GM18502 (cell line): ENCODE measurements at regions not wholly inside any gene's neighbourhood (a gene's known extent, or its start where the extent isn't known, plus 50 kb on each side); places are given as distances from the start of the nearest gene placed in this dataset.
"Not testable (repeated sequence)": the region's sequence is repeated elsewhere in the genome, so short reads cannot be mapped to it uniquely, and the experiment has no call there.

ENCODE experiments used
- ATAC-seq: cut with Tn5 transposase; IDR thresholded peaks from one replicate; pipeline ENCODE4 v1.9.1; 2021; ENCODE audit warnings: mild to moderate bottlenecking; ENCODE audit not compliant: unreplicated experiment, poor library complexity

DNA sequence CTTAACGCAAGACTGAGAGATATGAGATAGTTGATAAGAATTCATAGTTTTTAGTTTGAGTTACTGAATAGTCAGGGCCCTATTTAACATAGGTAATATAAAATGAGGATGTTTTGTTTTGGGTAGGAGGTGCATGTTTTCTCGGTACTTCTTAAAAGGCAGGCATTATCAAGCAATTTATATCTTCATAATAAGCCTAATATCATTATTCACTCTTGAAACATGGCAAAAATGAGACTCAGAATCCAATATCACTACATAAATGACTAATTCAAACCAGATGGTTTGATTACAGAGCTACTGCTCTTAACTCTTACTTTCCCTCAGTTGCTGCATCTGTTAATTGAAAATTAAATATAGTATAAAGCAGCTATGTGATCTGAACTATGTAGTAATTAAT, 2038.7 kb downstream of the EFNA5 start:
- ATAC-seq = no peak

DNA sequence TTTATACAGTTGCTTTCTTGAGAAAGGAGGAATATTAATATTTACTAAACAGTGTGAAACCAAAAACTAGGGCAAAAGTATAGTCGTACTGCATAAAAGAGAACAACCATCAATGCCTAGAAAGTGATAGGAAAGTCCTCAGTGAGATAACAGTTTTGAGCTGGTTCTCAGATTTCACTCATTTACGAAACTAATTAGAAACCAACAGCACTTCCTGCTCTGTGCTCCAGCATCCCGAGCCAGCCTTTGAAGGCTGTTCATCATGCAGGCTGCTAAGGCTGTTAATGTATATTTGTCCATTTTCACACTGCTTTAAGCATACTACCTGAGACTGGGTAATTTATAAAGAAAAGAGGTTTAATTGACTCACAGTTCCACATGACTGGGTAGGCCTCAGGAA, 2039.9 kb downstream of the EFNA5 start:
- ATAC-seq = no peak

DNA sequence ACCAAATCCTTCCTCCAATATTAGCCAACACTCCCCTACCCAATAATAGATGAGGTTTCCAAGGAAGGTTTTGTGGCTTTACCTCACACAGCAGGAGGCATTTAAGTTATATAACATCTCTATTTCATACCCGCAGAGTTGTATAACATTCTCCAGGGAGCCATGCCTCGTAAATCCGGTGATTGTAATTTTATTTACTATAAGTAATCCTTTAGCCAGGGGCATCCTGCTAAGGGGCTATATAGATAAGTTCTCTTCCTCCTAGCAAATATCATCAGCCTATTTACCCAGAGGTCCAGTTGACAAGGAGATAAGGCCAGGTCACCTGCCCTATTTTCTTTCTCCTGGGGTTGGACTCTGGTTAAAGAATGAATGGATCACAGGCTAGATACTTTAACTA, 2051.0 kb downstream of the EFNA5 start:
- ATAC-seq = no peak

DNA sequence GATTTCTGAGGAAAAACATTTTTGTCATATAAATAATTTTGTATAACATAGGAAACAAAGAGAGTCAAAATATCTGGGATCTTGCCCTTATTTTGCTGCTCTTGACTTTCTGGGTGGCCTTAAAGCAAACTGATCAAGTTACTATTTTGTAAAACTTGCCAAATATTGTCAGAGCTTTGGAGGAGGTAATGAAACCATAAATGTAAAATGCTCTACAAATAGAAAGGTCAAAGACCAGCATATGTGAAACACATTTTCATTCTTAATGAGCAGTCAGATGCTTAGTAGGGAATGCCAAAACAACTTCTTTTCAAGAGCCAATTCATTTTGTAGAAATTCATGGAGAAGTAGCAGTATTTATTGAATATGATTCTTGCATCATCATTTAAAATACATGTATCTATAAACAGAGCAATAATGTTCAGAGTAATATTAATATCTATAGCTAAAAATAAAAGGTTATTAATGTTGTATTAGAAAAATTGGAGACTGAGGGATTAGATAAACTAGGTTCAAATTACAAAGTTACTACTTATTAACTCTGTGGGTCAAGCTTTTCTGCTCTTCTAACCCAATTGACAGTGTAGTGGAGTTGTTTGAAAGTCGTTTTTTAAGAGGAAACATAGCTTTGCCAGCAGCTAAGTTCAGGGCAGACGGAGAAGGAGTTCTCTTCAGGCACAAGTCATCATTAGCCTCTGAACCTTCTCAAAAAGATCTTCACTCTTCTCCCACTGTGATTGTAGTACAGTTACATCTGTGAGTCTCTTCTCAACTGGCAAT, 2053.1 kb downstream of the EFNA5 start:
- no peak for ATAC-seq

DNA sequence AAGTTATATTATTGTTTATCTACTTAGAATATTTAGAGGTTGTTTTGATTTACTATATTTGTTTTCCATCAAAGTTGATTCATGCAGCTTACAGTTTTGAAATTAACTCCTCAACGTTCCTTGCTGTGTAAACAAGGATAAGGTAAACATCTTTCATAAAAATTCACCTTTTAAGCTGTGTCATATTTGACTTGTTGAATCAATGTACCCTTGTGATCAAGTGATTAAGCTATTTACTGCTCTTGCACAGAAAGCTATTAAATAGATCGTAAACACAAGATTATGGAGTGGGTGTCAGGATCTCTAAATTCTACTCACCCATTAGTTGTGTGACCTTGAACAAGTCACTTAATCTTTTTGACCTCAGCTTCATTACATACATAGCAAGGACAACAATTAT, 2054.0 kb upstream of the NUDT12 start:
- ATAC-seq = no peak

DNA sequence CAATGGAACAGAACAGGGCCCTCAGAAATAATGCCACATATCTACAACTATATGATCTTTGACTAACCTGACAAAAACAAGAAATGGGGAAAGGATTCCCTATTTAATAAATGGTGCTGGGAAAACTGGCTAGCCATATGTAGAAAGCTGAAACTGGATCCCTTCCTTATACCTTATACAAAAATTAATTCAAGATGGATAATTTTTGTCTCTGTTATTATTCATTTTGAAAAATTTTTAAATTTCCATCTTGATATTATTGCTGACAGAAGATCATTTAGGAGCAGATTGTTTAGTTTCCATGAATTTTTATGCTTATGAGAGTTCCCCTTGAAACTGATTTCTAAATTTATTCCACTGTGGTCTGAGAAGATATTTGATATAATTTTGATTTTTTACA, 2039.8 kb upstream of the NUDT12 start:
- not testable (repeated sequence) for ATAC-seq

DNA sequence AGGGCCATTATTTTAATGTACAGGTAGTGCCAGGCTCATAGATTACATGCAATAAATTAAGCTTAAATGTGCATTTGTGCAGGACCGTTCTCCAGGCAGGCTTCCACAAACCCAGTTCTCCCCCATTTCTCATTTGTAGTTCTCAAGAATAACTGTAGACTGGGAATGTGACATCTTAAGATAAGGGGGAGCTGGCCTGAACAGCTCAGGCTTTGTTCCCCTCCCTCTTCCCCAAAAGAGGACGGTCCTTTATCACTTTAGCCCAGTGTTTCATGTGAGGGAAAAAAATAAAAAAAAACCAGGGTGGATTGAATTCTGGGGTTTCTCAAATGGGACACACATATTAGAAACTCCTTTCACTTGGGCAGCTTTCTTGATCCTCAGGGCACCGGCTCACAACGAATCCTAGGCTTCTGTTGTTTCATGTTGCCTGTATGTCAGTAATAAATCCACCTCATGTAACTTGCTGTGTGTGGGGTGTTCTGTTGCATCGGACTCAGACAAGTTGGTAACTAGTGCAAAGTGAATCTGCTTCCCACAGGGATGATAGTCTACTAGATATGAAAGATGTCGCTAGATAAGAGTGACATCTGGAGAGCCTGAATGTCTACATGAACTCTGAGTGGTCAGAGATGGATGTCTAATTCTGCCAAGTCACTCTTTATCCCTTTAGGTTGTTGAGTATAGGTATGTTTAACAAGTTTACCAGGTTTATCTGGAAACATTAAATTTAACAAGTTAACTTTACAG, 2030.6 kb upstream of the NUDT12 start:
- ATAC-seq = no peak

DNA sequence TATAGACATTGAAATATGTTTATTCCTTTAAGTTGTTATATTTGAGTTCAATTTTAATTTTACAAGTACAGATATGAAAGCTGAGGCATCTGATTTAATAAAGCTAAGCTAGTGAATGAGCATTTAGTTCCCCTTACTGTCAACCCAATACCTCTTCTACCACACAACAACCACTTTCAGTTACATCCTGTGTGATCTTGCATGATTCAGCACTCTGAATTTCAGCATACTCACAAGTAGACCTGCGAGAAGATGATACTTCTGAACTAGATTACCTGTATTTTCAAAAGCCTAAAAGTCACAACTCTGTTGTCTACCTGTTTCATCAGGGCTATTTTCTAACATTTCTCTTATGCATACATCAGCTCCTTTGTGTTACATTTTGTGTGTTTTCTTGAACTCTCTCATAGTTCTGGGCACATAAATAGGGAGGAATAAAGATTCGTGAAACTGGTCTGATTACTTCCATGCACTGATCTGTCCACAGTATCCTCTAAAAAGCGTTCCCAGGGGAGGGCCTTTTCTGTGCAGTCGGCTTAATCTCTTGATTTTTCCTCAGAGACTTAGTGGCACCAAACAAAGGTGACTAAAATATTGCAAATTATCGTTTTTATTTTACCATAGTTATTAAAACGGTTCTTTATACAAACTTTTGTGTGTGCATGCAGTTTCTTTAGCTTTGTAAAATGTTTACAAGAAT, 2025.5 kb upstream of the NUDT12 start:
- no peak for ATAC-seq

DNA sequence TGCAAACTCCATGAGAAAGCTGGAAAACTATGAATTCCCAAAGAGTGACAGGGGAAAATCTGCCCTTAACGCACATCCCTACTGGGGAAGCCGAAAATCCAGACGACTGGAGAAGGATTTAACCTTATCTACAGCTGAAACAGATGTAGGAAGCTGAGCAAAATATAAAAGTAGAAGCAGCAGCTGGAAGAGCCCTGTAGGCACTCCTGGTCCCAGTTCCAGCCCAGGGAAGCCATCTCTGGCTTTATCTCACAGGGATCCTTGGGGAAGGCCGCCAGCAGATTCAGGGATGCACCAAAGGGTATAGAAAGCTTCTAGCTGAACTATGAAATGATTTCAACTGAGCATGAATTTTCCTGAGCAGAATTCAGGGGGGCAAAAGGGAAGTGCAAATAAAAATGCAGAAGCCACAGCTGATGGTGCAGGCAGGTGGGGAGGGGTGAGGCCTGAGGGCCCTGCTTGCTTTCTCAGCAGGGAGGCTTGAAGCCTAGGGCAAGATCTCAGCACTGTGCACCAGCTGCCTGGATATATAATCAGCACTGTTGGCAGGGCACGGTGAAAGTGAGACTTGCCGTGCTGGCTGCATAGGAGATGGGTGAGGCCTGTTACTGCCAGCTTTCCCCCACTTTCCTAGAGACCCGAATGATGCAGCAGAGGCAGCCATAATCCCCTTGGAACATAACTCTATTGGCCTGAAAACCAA, 2019.5 kb upstream of the NUDT12 start:
- ATAC-seq = no peak

DNA sequence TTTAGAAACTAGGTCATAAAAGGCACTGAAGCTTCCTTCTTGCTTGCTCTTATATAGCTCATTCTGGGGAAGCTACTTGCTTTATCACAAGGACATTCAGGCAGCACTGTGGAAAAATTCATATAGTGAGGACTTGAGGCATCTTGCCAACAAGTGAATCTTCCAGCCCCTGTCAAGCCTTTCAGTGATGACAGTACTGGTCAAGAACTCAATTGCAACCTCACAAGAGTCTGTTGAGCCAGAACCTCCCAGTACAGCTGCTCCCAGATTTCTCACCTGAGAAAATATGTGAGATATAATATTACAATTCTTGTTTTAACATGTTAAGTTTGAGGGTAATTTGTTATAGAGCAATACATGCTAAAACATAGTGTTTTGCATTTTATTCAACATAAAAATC, 2011.0 kb upstream of the NUDT12 start:
- ATAC-seq = no peak

DNA sequence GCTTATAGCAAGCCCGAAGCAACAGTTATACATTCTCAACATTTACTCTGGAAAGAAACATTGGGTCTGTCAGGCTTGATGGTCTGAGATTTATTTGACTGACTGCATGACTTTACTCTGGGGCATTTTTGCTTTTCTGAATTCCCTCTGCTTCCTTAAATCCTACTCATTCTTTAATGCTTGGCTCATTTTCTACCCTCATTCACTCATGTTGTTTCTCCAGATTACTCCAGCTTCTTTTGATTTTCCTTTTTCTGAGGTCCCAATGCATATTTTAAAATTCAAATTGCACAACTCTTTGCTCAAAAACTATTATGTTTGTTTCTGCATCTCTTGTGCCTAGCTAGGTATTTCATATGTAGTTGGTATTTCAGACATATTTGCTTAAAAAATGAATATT, 2002.9 kb upstream of the NUDT12 start:
- no peak for ATAC-seq

DNA sequence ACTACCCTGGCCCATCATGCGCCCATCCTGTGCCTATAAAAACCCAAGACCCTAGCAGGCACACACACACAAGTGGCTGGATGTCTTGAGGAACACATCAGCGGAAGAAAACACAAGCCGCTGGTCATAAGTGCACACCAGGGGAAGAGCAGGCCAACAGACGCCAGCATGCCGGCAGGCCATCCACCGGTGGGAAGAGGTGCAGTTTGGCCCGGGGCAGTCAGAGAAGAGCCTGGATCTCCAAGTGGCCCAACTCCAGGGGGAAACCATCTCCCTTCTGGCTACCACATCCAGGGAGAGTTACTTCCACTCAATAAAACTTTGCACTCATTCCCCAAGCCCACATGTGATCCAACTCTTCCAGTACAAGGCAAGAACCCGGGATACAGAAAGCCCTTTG, 2001.3 kb upstream of the NUDT12 start:
- ATAC-seq = no peak

DNA sequence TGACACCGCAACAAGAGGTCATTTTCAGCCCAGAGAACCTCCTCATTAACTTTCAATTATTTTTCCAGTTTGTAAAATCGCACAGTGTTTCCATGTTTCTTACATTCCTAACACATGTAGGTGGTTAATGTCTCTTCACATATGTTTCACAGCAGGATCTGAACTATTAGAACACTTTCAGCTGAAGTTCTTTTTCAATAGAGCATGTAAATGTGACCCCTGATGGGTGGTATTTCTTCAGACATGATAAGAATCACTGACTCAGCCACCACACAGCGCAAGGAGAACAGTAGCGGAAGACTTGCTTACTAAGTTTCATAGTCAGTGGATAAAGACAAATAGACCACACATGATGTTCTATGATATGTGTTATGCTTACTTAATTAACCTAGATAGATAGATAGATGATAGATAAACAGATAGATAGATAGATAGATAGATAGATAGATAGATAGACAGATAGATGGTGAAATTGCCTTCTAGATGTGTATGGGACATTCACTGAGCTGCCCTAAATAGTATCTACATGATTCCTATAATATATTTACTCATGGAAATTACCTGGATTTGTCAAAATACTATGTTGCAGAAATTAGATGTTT, 1992.1 kb upstream of the NUDT12 start:
- ATAC-seq = no peak

DNA sequence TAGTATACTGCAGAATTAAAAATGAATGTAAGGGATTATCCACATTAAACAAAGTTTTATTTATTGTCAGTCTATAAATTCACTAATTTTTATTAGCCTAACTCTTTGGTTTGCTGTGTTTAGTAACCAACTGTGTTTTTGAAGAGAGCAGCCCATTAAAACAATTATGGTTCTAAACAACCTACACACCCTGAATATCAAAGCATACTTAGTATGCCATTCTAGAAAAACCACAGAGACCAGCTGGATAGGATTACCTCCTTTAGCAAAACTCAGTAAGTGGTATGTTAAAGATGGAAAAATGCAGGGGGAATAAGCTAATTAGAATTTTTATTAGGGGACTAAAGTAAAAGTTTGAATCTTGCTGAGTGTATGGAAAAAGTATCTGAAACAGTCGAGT, 1981.7 kb upstream of the NUDT12 start:
- no peak for ATAC-seq

DNA sequence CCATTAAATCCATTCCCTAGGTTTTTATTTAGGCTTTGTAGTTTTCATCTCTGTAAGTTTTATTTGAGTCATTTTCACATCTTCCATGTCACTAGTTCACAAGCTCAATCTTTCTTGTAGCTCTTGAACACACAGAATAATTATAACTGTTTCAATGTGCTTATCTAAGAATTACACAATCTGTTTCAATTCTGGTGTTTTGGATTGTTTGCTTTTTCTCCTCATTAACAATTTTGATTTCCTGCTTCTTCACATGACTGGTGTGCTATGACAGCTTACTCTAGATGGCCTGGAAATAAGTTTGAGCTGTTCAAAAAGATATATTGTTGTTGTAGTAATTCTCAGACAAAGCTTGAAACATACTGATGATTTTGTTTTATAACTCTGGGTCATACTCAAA, 1974.1 kb upstream of the NUDT12 start:
- ATAC-seq = no peak

DNA sequence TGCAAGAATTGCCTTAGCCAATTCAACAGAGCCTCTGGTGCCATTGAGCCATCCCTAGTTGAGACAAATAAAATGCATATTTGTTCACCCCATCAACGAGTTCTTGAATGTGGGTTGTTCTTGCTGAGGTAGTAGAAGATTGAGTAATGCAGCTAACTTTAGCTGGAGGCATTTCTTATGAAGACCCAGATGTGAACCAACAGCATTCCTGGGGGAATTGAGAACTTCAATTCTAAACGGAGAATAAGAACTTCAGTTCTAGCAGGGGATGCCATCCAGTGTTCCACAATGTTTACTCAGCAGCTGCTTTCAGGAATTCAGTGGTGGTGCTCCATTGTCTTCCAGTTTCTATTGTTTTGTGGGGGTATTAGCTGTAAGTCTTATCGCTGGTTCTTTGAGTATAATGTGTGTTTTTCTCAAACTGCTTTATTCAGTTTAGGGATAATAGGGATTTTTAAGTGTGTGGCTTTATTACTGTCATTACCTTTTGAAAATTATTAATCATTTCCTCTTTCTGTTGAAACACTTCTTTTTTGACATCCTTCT, 1968.2 kb upstream of the NUDT12 start:
- no peak for ATAC-seq

DNA sequence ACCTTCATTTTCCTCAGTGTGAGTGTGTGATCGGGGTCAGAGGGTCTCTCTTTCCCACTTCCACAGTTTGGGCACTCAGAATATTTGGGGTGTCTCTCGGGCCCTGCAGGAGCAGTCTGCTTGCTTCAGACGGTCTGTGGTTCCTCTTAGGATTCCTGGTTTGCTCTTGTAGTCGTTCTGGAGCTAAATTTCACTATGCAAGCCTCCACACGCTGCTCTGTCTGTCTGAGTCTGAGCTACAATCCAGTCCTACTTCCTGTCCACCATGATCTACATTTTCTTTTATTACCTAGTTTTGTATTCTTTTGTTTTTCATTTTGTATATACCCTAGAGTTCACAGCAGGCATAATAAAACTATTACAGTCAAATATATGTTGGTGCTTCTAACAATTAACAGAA, 1967.3 kb upstream of the NUDT12 start:
- no peak for ATAC-seq

DNA sequence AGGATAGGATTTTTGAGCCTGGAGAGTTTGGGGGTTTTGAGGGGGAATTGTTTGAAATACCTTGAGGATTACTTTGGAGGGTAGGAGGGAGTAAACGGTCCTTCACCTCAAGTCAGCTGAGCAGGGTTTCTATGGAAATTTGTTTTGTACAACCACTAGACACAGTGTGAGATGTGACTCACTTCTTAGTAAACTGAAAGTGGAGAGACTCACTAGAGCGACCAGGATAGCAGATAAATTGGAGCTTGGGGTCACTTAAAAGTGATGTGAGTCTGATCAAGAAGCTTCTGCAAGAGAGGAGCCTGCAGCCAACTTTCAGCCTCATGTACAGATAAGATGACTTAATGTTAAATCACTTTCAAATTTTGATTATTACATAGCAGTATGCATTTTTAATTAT, 1945.9 kb upstream of the NUDT12 start:
- ATAC-seq = no peak

DNA sequence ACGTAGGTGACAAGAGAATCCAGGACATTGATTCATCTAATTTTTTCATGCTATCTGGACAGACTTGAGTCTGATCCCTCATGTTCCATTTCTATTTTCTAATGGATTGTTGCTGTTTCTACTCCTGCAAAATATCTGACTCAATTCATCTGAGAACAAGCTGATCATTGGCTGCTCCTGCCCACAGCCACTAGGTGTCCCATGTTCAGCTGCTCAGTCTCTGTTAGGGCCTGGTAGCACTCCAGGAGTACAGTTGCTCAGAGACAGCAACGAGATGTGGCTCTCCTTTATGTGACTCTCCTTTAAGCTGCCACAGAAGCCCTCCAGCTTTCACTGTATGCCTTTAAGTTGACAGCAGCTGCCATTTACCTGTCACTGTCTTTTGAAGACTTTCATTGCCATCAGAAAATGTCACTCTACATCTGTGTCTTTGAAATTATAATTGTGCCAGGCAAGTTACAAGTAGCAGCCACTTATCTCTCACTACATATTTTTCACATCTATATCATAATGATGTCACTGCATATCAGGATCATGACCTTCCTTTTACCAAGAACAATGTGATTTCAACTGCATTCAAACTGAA, 1944.2 kb upstream of the NUDT12 start:
- ATAC-seq = no peak

DNA sequence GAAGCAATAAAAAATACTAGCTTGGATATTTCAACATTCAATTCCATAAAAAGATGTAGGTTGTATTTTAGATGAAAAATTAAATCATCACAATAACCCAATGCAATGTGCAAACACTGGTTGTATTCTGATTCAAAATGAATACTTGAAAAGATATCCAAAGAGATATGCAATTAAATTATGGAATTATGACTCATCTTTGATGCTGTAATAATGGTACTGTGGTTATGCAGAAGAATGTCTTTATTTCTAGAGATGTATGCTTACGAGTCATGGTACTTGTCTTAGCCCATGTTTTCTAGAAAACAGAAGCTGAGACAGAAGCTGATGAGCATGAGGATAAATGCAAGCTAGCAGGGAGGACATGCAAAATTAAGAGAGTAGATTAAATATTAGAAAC, 1941.4 kb upstream of the NUDT12 start:
- ATAC-seq = no peak
